GM19023 (cell line): ENCODE measurements at regions not wholly inside any gene's neighbourhood (a gene's known extent, or its start where the extent isn't known, plus 50 kb on each side); places are given as distances from the start of the nearest gene placed in this dataset.
"Not testable (repeated sequence)": the region's sequence is repeated elsewhere in the genome, so short reads cannot be mapped to it uniquely, and the experiment has no call there.

Experiments
- ATAC-seq: cut with Tn5 transposase; IDR thresholded peaks from one replicate; pipeline ENCODE4 v1.9.1; 2021; ENCODE audit warnings: mild to moderate bottlenecking, moderate library complexity; ENCODE audit not compliant: unreplicated experiment

DNA sequence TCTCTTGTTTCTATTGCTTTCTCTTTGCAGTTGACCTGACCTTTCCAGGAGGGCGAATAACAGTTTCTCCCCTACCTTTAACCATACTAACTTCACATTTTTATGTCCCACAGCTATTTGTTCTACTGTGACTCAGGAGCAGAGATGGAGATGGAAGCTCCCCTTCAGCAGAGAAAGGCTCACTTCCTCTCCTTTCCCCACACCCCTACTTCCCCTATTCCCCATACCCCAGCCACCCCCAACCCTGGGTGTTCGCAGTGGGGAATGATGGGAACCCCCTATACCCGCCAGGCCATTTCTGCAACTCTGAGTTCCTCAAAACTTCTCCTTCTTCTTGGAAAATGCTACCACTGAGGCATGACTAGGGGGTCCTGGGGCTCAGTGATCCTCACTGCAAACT is 285.4 kb upstream of the MGAT5 start:
- no peak for ATAC-seq

DNA sequence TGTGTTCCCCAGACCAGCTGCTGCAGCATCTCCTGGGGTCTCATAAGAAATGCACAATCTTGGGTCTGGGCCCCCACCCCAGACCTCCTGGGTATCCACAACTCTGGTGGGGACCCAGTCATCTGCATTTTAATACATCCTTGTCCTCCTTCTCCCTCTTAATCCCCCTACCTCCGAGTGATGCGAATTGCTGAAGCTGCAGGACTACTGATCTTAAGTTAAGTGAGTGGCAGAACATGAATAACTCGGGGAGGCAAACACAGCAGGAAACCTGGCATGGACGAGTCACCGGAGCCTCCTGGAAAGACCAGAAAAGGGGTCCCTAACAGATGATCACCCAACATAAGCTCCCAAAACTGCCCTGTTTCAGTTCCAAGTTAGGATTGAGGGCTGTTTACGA is 283.2 kb upstream of the MGAT5 start:
- ATAC-seq: no peak

DNA sequence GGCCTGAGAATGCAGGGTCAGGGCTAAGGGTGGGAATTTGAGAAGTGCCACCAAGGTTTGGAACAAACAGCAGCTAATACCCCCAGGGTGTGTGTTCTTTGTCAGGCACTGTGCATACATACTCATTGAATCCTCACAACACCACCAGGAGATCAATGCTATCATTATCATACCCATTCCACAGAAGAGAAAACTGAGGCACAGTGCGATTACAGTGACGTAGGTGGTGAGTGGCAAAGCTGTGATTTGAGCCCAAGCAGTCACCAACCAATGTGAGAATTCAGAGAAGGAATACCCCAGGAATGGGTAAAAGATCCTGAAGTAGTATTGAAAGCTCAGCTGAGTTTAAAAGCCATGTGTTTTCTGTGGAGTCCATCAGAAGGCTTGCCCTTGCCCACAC is 281.6 kb upstream of the MGAT5 start:
- ATAC-seq: no peak

DNA sequence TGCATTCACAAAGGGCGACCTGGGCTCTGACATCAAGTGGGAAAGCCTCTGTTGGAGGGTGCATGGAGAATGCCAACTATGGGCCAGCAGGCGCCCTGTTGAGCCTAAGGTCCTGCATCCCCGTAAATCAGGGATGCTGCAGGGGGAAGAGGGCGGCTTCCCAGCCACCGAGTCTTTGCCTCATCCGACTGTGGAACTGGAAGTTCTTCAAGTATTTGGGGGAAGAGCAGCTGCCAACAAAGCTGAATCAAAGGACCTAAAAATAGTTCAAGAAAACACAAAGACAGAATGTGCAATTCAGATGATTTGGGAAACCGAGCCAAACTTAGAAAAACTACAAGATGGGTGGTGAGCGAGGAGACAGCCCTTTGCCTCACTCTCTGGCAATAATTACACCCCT is 281.1 kb upstream of the MGAT5 start:
- ATAC-seq: no peak

GRCh38 chr2:133974353-133974752 is 279.5 kb upstream of the MGAT5 start:
- ATAC-seq: no peak

DNA sequence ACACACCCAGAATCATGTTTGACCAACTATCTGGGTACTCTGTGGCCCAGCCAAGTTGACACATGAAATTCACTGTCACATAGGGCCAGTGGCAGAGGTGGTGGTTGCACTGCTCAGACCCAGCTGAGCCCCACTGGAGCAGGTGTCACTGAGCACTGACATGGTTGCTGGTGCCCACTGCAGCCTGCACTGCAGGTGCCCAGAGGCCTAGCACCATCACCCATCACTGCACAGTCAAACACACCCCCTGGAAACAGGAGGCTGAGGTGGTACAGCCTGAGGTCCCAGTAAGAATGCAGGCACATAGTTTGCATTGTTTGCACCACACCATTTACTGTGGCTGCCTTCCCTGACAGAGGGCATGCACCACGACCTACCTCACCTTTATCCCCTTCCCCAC is 278.7 kb upstream of the MGAT5 start:
- ATAC-seq: no peak

DNA sequence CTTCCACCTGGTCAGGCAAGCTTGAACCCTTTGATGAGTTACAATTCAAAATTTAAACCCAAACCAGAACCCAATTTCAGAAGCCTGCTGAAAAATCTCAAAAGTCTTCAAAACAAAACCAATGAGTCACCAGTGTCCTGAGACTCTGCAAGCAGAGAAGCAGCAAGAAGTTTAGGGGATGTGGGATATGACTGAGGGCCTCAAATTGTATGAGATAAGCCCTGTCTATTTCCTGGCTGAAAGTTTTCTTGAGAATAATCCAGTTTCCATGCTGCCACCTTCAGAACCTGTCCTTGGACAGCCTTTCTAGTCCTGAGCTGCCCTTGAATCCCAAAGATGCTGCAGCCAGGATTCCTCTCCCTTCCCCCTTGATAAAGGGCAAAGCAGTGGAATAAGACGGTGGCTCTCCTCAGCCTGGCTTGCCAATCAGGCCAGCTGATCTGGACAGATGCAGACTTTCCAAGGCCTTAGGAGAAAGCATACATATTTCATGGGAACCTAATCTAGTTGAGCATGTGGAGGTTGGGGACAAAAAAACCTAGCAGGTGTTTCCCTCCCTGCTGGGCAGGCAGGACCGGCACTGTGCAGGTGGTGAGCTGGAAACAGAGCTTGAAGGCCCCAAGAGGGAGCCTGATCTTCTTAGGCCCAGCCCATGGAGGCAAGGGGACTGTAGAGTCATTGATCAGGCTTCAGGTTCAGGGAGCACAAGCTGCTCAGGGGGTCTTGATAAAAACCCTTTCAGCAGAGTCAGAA is 278.0 kb upstream of the MGAT5 start:
- no peak for ATAC-seq

- ATAC-seq: no peak
Observed at GRCh38 chr2:133976659-133977058, 277.2 kb upstream of the MGAT5 start.

GRCh38 chr2:133977405-133977804 is 276.5 kb upstream of the MGAT5 start:
- ATAC-seq: no peak

DNA sequence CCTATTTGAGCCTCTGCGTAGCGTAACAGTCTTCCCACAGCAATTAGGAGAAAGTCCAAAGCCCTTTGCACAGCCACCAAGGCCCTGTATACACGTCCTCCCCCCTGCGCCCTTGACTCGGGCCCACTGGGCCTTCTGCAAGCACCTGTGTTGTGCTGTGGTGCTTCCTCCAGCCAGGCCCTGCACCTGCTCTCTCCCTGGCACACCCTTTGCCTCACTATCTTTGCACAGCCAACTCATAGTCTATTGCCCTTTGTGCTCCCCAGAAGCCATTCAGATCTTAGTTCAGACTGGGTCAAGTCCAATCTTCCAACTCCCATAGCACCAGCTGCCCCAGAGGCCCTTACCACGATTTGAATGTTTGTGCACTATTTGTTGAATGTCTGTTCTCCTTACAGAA is 271.6 kb upstream of the MGAT5 start:
- ATAC-seq: no peak

DNA sequence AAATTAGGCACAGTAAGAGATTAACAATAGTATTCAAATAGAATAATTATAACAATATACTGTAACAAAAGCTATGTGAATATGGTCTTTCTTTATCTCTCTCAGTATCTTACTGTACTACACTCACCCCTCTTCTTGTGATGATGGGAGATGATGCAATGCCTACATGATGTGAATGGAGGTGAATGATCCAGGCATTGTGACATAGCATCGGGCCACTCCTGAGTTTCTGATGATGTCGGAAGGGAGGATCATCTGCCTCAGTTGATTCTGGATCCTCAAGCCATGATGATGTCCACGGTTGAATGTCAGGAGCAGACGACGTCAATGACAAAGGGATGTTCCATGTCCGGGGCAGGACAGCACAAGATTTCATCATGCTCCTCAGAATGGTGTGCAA is 268.3 kb upstream of the MGAT5 start:
- ATAC-seq: no peak

- ATAC-seq: no peak
Observed at GRCh38 chr2:133986081-133986837, 267.6 kb upstream of the MGAT5 start.

DNA sequence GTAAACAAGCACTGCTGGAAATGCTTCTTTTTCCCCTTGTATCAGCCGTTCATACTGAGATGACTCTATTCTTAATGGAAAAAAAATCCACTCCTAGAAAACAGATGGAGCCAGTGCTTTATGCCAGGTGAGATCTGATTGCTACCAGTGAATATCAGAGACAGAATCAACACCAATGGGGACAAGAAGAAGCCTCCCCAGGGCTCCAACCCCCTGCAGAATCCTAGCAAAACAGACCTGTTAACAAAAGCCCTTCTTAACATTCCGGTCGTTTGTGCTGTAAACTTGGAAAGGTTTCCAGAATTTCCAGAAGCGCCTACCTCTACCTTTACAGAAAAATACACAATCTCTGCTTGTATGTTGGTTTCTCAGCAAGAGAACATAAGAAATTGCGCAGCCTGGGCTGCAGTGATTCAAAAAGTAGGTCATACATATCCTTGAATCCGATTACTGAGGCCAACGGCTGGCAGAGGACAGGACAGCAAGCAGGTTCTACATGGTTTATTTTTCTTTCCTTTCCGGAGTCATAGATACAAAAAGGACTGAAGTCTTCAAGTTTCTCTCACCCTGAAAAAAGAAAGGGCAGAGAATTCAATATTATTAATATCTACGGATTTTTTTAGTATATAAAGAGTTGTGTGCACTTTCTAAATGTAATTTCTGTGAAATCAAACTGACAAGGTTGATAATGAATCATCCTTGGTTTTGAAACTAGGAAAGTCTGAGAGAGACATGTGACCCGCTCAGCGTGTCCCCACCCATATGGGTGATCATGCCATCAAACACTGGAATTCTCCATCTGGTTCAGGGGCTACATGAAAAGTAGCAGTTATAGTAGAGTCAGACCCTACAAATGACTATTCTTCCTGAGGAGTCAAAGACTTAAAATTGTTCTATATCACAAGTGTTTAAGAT is 266.7 kb upstream of the MGAT5 start:
- no peak for ATAC-seq

DNA sequence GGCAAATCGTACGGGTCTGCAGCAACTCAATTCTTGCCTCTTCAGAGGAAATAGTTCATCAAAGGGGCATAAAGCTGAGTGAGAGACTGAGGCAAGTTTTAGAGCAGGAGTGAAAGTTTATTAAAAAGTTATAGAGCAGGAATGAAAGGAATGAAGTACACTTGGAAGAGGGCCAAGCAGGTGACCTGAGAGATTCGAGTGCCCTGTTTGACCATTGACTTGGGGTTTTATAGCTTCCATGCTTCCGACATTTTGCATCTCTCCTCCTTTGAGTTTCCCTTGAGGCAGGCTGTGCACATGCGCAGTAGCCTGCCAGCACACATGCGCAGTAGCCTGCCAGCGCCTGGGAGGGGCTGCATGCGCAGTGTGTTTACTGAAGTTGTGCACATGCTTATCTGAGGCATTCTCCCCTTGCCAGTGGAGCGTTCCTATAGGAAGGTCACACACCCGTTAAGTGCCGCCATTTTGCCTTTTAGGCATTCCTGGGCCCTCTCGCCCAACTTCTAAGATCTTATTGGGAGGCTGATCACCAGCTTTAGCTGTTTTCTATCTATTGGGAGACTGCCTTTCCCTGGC is 265.5 kb upstream of the MGAT5 start:
- no peak for ATAC-seq

DNA sequence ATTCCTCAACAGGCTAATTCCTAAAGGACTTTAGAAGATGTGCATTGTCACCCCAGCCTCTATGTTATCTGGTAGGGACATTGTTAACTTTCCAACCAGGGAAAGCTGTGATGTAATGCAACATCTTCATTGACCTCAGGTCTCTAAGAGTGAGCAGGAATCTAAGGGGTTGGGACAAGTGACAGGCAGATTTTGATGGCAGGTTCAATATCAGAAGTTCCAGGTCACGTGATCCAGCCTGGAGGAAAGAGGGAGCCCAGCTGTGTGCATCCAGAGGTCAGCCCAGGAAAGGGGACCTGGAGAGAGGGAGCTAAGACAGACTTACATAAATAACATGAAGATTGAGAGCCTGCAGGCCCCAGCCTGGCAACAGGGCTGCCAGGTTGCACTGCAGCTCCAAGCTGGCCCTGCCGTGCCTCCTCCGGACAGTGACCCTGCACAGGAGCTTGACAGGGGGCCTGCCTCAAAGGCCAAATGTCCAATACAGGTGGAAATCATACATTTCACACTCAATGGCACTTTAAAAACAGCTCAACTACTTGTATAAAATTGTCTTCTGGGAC is 262.2 kb upstream of the MGAT5 start:
- ATAC-seq: no peak

DNA sequence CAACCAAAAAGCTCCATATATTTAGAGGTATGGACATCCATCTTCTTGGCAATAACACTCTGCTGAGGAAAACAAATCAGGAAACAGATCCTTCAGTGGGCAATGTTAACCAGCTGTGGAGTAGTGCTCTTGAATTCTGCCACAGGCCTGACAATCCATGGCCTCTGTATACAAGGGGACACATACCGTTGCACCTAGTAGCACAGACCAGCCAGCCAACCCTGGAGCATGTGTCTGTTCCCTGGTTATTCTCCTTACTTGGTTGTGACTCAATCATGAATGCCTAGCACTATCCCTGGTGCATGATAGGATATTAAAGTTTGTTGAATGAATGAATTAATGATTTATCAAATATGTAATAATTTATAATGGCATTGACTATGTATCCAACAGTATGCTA is 261.4 kb upstream of the MGAT5 start:
- no peak for ATAC-seq

DNA sequence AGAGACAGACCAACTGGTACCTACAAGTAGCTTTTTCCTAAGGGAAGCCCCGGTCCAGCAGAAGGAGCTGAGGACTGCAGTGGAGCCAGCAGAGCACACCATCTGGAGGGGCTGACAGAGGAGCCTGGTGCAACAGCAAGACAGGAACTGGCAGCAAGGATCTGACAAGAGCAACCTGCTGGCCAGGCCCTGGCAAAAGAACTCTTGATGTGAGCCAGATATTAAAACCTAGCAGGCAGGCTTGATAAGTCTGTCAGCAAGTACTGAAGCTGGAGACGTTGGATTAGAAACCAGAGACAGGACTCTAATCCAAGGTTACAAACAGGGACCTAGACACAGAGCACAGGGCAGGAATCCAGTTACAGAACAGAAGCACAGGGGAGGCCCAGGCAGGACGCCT is 260.7 kb upstream of the MGAT5 start:
- ATAC-seq: no peak

GRCh38 chr2:133998726-133999125 is 255.1 kb upstream of the MGAT5 start:
- not testable (repeated sequence) for ATAC-seq

DNA sequence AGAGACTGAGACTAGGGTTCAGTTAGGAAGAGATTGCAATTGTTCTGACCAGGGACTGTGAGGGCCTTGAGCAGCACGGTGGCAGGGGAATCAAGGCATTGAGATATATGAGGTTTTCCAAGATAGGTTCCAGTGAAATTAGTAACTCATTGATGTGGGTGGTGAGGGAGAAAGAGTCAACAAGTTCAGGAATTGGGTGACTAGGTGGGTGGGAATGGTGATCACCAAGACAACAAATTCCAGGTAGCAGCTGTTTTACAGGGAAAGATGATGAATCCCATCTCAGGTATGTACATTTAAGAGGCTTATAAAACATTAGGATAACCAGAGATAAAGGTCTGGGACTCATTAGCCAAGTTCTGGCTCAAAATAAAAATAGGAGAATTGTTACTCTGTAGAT is 251.5 kb upstream of the MGAT5 start:
- ATAC-seq: no peak

DNA sequence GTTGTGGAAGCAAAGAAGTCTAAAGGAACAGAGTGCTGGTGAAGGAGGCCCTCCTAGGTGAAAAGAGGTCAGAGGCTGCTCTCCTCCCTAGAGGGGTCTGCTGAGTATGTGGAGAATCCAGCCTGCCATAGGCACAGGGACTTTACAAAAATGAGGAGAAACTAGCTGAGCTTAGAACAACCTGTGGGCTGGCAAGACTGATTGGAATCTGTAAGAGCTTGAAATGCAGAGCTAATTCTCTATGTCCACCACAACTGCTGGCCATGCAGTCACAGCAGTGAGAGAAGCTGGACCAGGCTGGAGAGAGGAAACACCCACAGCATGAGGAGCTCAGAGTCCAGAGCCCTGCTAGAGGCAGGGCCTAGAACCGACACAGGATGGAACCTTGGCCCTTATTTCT is 251.0 kb upstream of the MGAT5 start:
- no peak for ATAC-seq

DNA sequence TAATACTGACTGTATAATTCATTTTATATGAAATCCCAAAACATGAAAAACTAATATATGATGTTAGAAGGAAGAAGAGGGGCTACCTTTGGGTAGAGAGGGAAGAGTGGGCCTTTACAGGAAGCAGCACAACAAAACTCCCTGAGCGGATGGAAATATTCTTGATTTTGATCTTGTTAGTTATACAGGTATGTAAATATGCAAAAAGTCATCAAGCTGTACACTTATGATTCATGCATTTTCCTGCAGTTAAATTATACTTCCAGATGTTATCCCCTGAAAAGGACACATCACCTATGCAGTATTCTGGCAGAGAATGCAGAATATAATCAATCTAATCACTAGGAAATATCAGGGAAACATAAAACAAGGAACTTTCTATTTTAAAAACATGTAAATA is 249.4 kb upstream of the MGAT5 start:
- ATAC-seq: no peak
